A549 (cell line): ENCODE measurements at regions not wholly inside any gene's neighbourhood (a gene's known extent, or its start where the extent isn't known, plus 50 kb on each side); places are given as distances from the start of the nearest gene placed in this dataset.

Source experiments
- ATAC-seq, 2 experiments: fragments of 200-7000 bp in 1 of 2; fragments of >200 bp in 1 of 2; cut with Nextera tagmentation in 1 of 2; cut with Tn5 transposase in 1 of 2; 3 replicates each; pipeline versions ENCODE4 v1.8.0 to v1.9.1; 2018 to 2020; ENCODE audit warnings: mild to moderate bottlenecking in 1 of 2, moderate library complexity in 1 of 2
- CTCF ChIA-PET: fragments of 300-600 bp; sonication (Branson Sonifier 250); formaldehyde crosslinking; extraction: SDS; loops from one replicate; lab custom pipeline; 2021; ENCODE audit warnings: antibody characterized with exemption, inconsistent platforms; lab: Yijun Ruan, JAX
- POLR2A ChIA-PET: fragments of 350-600 bp; formaldehyde crosslinking; extraction: SDS; loops from one replicate; lab custom pipeline; 2021; ENCODE audit warnings: antibody characterized with exemption, inconsistent platforms; lab: Yijun Ruan, JAX
- DNase-seq, 2 experiments: peaks; one replicate each; pipeline versions ENCODE4 v3.0.0 to v3.0.0-alpha.2; 2011 to 2016; ENCODE audit warnings: low read depth in 1 of 2, low spot score in 1 of 2
- FAIRE-seq: peaks from 2 replicates; lab custom pipeline; 2011; peaks lifted over from hg19 to GRCh38; lab: Jason Lieb, UNC
- H3K27ac ChIP-seq, 2 experiments: fragments of >200 bp; sonication (Bioruptor Twin); formaldehyde crosslinking; 3 replicates each; pipeline ENCODE4 v1.5.1; 2016 to 2017
- H3K4me1 ChIP-seq: fragments of >200 bp; sonication (Bioruptor Twin); formaldehyde crosslinking; 3 replicates; pipeline ENCODE4 v1.6.1; 2016
- H3K4me2 ChIP-seq: fragments of >200 bp; sonication (Bioruptor Twin); formaldehyde crosslinking; 3 replicates; pipeline ENCODE4 v1.6.1; 2016
- H3K4me3 ChIP-seq: fragments of >200 bp; sonication (Bioruptor Twin); formaldehyde crosslinking; 3 replicates; pipeline ENCODE4 v1.5.1; 2016
- H3K9me3 ChIP-seq: fragments of >200 bp; sonication (Bioruptor Twin); formaldehyde crosslinking; 3 replicates; pipeline ENCODE4 v1.6.1; 2016
- BHLHE40 ChIP-seq: IDR thresholded peaks from 2 replicates; pipeline ENCODE4 v1.6.1; 2012; ENCODE audit warnings: low read depth, low read length, inconsistent platforms
- CEBPB ChIP-seq, 2 experiments: fragments of >200 bp in 1 of 2; sonication (Bioruptor Twin) in 1 of 2; formaldehyde crosslinking in 1 of 2; IDR thresholded peaks; 2 replicates each; pipeline ENCODE4 v1.6.1; 2012 to 2016
- E2F6 ChIP-seq: IDR thresholded peaks from 2 replicates; pipeline ENCODE4 v1.6.1; 2012; ENCODE audit warnings: low read depth, borderline replicate concordance
- EHF ChIP-seq: fragments of 250-450 bp; sonication (Bioruptor Pico); IDR thresholded peaks from 2 replicates; pipeline ENCODE4 v1.5.0; 2020; ENCODE audit warnings: mild to moderate bottlenecking
- EHMT2 ChIP-seq: fragments of 200-600 bp; sonication (generic); IDR thresholded peaks from 2 replicates; pipeline ENCODE4 v1.6.1; 2016; ENCODE audit warnings: antibody characterized with exemption, low read depth, mild to moderate bottlenecking, moderate library complexity
- FOSB ChIP-seq: fragments of 250-450 bp; sonication (Bioruptor Pico); IDR thresholded peaks from 2 replicates; pipeline ENCODE4 v1.5.0; 2020; ENCODE audit warnings: mild to moderate bottlenecking, moderate library complexity
- FOSL2 ChIP-seq, 2 experiments: fragments of 450-650 bp in 1 of 2; fragments of >200 bp in 1 of 2; sonication (Bioruptor Twin) in 1 of 2; formaldehyde crosslinking; IDR thresholded peaks; 2 replicates each; pipeline versions ENCODE4 v1.5.0 to v1.6.1; 2016 to 2020; ENCODE audit warnings: mild to moderate bottlenecking in 1 of 2, moderate library complexity in 1 of 2
- HDAC2 ChIP-seq: fragments of 200-600 bp; sonication (generic); IDR thresholded peaks from 2 replicates; pipeline ENCODE4 v1.6.1; 2016
- HMGXB4 ChIP-seq: fragments of 250-450 bp; sonication (Bioruptor Pico); IDR thresholded peaks from 2 replicates; pipeline ENCODE4 v1.5.0; 2021; ENCODE audit warnings: mild to moderate bottlenecking, moderate library complexity, borderline replicate concordance
- HOXA7 ChIP-seq: fragments of 250-450 bp; sonication (Bioruptor Pico); IDR thresholded peaks from 2 replicates; pipeline ENCODE4 v1.5.0; 2020; ENCODE audit warnings: mild to moderate bottlenecking, moderate library complexity
- HOXB13 ChIP-seq: fragments of 250-450 bp; sonication (Bioruptor Pico); IDR thresholded peaks from 2 replicates; pipeline ENCODE4 v1.5.0; 2020; ENCODE audit warnings: low read depth, mild to moderate bottlenecking, moderate library complexity
- JUNB ChIP-seq: fragments of >200 bp; sonication (Bioruptor Twin); formaldehyde crosslinking; IDR thresholded peaks from 2 replicates; pipeline ENCODE4 v1.6.1; 2016
- MAFK ChIP-seq: fragments of 450-650 bp; IDR thresholded peaks from 2 replicates; pipeline ENCODE4 v1.6.1; 2014; ENCODE audit not compliant: partially characterized antibody
- PHF8 ChIP-seq: fragments of 200-600 bp; sonication (generic); IDR thresholded peaks from 2 replicates; pipeline ENCODE4 v1.6.1; 2016; ENCODE audit warnings: low read depth, mild to moderate bottlenecking, antibody characterized with exemption, moderate library complexity, borderline replicate concordance
- POLR2A ChIP-seq: IDR thresholded peaks from 2 replicates; pipeline ENCODE4 v1.6.1; 2012; ENCODE audit warnings: mild to moderate bottlenecking, low read length
- RARB ChIP-seq: fragments of 250-450 bp; sonication (Bioruptor Pico); IDR thresholded peaks from 2 replicates; pipeline ENCODE4 v1.8.0; 2021; ENCODE audit warnings: mild to moderate bottlenecking, moderate library complexity
- SMC3 ChIP-seq: fragments of >200 bp; sonication (Bioruptor Twin); formaldehyde crosslinking; IDR thresholded peaks from 3 replicates; pipeline ENCODE4 v1.6.1; 2018; ENCODE audit warnings: inconsistent platforms
- SREBF2 ChIP-seq: fragments of 450-650 bp; IDR thresholded peaks from 2 replicates; pipeline ENCODE4 v1.6.1; 2014; ENCODE audit warnings: mild to moderate bottlenecking, moderate library complexity
- TFCP2L1 ChIP-seq: fragments of 250-450 bp; sonication (Bioruptor Pico); IDR thresholded peaks from 2 replicates; pipeline ENCODE4 v1.5.0; 2021; ENCODE audit warnings: mild to moderate bottlenecking
- WGBS: methylation state at CpG from one replicate; pipeline ENCODE4 v1.1.6; 2017; ENCODE audit errors: missing lambda C conversion rate; 5-methylcytosine and 5-hydroxymethylcytosine counted together
- small RNA-seq, 6 experiments: library from RNA; depleted of rRNA; stranded (forward); fragments of <200 nt; gene quantifications; one replicate each; pipeline ENCODE3, GENCODE V24; 2012

- TF ChIP-seq BHLHE40 (no peak), HOXA7 (CRISPR knock-in tag) (no peak)
- TF ChIP-seq, all 56 proteins: peak for 0
These were observed 54.8 kb upstream of the PTPRM start (continued) for GRCh38 chr18:7512348-7512747.

GRCh38 chr18:7512990-7513389 is 54.1 kb upstream of the PTPRM start:
- ChIA-PET CTCF (interaction anchor here (0.6 to 0.9 kb wide), 2 partner anchors 54 to 154 kb away, joined by 3 read pairs; partner anchors contain the start of gene PTPRM), POLR2A (no interaction called here)
- 75% methylated on average over 3 of the region's 3 CpGs for WGBS

GRCh38 chr18:7514796-7515440 is 52.2 kb upstream of the PTPRM start:
- DNase-seq (no peak), FAIRE-seq (no peak), ATAC-seq (no peak)
- H3K4me1 ChIP-seq: 0 out of 3 replicates have a peak, but pooled peaks cover 5% of the 10 kb centered on the region
- POLR2A ChIA-PET: no interaction called here
- H3K4me2 ChIP-seq: no peak overlapping the region
- WGBS: 69% methylated on average over 11 of the region's 11 CpGs
- CTCF ChIA-PET: no interaction called here
- H3K4me3 ChIP-seq: no peak overlapping the region
- no peaks in the 10 kb centered on the region for H3K9me3 ChIP-seq
- TF ChIP-seq MAFK: no peak
- H3K27ac ChIP-seq: no peak overlapping the region

More at GRCh38 chr18:7512990-7513389, 54.1 kb upstream of the PTPRM start:
- H3K4me3 ChIP-seq: no peak overlapping the region
- H3K4me1 ChIP-seq: 0 out of 3 replicates have a peak, but pooled peaks cover 5% of the 10 kb centered on the region
- no peak overlapping the region for H3K4me2 ChIP-seq
- no peaks in the 10 kb centered on the region for H3K9me3 ChIP-seq
- no peak for DNase-seq
- TF ChIP-seq HOXB13 (CRISPR knock-in tag) (no peak), E2F6 (no peak), FOSL2 (IDR thresholded peaks at IDR 0.05) (no peak), FOSL2 (CRISPR knock-in tag; IDR thresholded peaks at IDR 0.05) (no peak), RARB (no peak), HMGXB4 (CRISPR knock-in tag) (no peak), CEBPB (IDR thresholded peaks at IDR 0.05) (no peak), TFCP2L1 (CRISPR knock-in tag) (no peak), EHMT2 (no peak), MAFK (no peak), POLR2A (no peak), JUNB (no peak), EHF (no peak), FOSB (CRISPR knock-in tag) (no peak), SREBF2 (no peak), PHF8 (no peak), SMC3 (no peak)
- FAIRE-seq: no peak
- ATAC-seq: no peak
- H3K27ac ChIP-seq: no peak overlapping the region

- no peak for ATAC-seq
- no peak for DNase-seq
- TF ChIP-seq HDAC2: no peak
- no peak overlapping the region for H3K27ac ChIP-seq
- CTCF ChIA-PET: no interaction called here
- no peak overlapping the region for H3K4me3 ChIP-seq
- H3K9me3 ChIP-seq: no peaks in the 10 kb centered on the region
- H3K4me2 ChIP-seq: no peak overlapping the region
- POLR2A ChIA-PET: no interaction called here
- 0 out of 3 replicates have a peak, but pooled peaks cover 5% of the 10 kb centered on the region for H3K4me1 ChIP-seq
- 53% methylated on average over 9 of the region's 9 CpGs for WGBS
- FAIRE-seq: no peak
These were observed 50.6 kb upstream of the PTPRM start for GRCh38 chr18:7516266-7517117.

Small RNAs in the stretch of these regions (small RNA-seq; reads per million reads assigned to genes)
- 0 reads per million in 6 experiments for gene RF00554
